ENCODE measurements at regions not wholly inside any gene's neighbourhood (a gene's known extent, or its start where the extent isn't known, plus 50 kb on each side); places are given as distances from the start of the nearest gene placed in this dataset.

DNA sequence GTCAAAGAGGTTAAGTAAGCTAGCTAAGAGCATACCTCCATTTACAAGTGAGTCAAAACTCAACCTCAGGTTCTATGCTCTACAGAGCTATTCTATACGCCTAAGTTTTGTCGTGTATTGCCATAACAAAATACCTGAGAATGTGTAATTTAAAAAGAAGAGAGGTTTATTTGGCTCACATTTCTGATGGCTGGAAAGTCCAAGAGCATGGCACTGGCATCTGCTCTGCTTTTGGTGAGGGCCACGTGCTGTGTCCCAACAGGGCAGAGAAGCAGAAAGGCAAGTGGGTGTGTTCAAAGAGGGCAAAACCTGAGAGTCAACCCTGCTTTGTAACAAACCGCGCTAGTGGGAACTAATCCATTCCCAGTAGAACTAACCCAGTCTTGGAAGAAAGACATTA lies 60.9 kb upstream of the POU2F1 start:
- Histone ChIP-seq H3K9me3 (ENCODE audit: low read length) (no peaks in the 10 kb centered on the region), H2AFZ (ENCODE audit: low read length) (no peak overlapping the region), H4K20me1 (ENCODE audit: insufficient read depth, low read length) (no peaks in the 10 kb centered on the region), H3K4me2 (ENCODE audit: low read depth, low read length) (no peak overlapping the region), H3K4me3 (replicated peaks in 1 of 3; ENCODE audit: insufficient read depth in 1 of 3, low read depth in 2 of 3, low read length in 3 of 3) (no peak overlapping the region), H3K9ac (ENCODE audit: insufficient read depth, low read depth, low read length) (no peak overlapping the region), H3K36me3 (replicated peaks in 1 of 2; ENCODE audit: control insufficient read depth in 1 of 2, insufficient read depth in 2 of 2, low read length in 2 of 2) (no peaks in the 10 kb centered on the region), H3K27ac (ENCODE audit: extremely low read length, insufficient read depth, low read length) (no peak overlapping the region), H3K4me1 (ENCODE audit: insufficient read depth, low read length) (no peaks in the 10 kb centered on the region), H3K27me3 (ENCODE audit: control insufficient read depth in 1 of 2, insufficient read depth in 2 of 2, low read length in 2 of 2) (peaks cover 1 to 18% of the 10 kb centered on the region in 2 experiments; a peak in 2 of 5 replicates), H3K79me2 (ENCODE audit: insufficient read depth, low read length) (no peaks in the 10 kb centered on the region)
- ATAC-seq (no peak), DNase-seq (ENCODE audit: low spot score) (no peak), FAIRE-seq (no peak)
- intact Hi-C loops (cut with micrococcal nuclease; ENCODE audit: unreplicated experiment) (no loop called here), in situ Hi-C loops (cut with HindIII; ENCODE audit: extremely low pct_ligation_motif_present, low pct_unique_long_range_greater_than_20kb) (no loop called here)
- no TSS peak for BruUV-seq (replicated peaks)
- 41% methylated on average over 5 of the region's 5 CpGs for WGBS (ENCODE audit: low lambda C conversion rate)
- ChIA-PET CTCF (ENCODE audit: low intra/inter-chr PET ratio, low total read pairs) (no interaction called here), POLR2A (no interaction called here)
- TF ChIP-seq, protein P1, sequence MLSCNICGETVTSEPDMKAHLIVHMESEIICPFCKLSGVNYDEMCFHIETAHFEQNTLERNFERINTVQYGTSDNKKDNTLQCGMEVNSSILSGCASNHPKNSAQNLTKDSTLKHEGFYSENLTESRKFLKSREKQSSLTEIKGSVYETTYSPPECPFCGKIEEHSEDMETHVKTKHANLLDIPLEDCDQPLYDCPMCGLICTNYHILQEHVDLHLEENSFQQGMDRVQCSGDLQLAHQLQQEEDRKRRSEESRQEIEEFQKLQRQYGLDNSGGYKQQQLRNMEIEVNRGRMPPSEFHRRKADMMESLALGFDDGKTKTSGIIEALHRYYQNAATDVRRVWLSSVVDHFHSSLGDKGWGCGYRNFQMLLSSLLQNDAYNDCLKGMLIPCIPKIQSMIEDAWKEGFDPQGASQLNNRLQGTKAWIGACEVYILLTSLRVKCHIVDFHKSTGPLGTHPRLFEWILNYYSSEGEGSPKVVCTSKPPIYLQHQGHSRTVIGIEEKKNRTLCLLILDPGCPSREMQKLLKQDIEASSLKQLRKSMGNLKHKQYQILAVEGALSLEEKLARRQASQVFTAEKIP (CRISPR knock-in tag; IDR thresholded peaks at IDR 0.05; ENCODE audit: borderline replicate concordance) = no peak
- TF ChIP-seq HMG20A (CRISPR knock-in tag; IDR thresholded peaks at IDR 0.05; ENCODE audit: borderline replicate concordance) (no peak), ZMAT3 (CRISPR knock-in tag; conservative IDR thresholded peaks at IDR 0.05) (no peak), KLF15 (CRISPR knock-in tag; IDR thresholded peaks at IDR 0.05; ENCODE audit: borderline replicate concordance) (no peak), NR2C2 (CRISPR knock-in tag; IDR thresholded peaks at IDR 0.05; ENCODE audit: borderline replicate concordance) (no peak), MLLT10 (CRISPR knock-in tag; IDR thresholded peaks at IDR 0.05) (no peak), ZNF33B (CRISPR knock-in tag; IDR thresholded peaks at IDR 0.05) (no peak), GATAD1 (CRISPR knock-in tag; IDR thresholded peaks at IDR 0.05) (no peak), KDM1A (CRISPR knock-in tag; IDR thresholded peaks at IDR 0.05) (no peak), ZNF17 (CRISPR knock-in tag; IDR thresholded peaks at IDR 0.05) (no peak), ZNF235 (CRISPR knock-in tag; IDR thresholded peaks at IDR 0.05; ENCODE audit: borderline replicate concordance) (no peak), CERS6 (CRISPR knock-in tag; IDR thresholded peaks at IDR 0.05) (no peak), MTA1 (CRISPR knock-in tag; IDR thresholded peaks at IDR 0.05; ENCODE audit: borderline replicate concordance) (no peak), KMT2A (CRISPR knock-in tag; IDR thresholded peaks at IDR 0.05) (no peak), ZNF879 (CRISPR knock-in tag; IDR thresholded peaks at IDR 0.05) (no peak), ZNF776 (CRISPR knock-in tag; IDR thresholded peaks at IDR 0.05) (no peak), TIGD3 (CRISPR knock-in tag; IDR thresholded peaks at IDR 0.05; ENCODE audit: borderline replicate concordance) (no peak), ZNF20 (CRISPR knock-in tag; IDR thresholded peaks at IDR 0.05) (no peak)
- TF ChIP-seq, protein P2, sequence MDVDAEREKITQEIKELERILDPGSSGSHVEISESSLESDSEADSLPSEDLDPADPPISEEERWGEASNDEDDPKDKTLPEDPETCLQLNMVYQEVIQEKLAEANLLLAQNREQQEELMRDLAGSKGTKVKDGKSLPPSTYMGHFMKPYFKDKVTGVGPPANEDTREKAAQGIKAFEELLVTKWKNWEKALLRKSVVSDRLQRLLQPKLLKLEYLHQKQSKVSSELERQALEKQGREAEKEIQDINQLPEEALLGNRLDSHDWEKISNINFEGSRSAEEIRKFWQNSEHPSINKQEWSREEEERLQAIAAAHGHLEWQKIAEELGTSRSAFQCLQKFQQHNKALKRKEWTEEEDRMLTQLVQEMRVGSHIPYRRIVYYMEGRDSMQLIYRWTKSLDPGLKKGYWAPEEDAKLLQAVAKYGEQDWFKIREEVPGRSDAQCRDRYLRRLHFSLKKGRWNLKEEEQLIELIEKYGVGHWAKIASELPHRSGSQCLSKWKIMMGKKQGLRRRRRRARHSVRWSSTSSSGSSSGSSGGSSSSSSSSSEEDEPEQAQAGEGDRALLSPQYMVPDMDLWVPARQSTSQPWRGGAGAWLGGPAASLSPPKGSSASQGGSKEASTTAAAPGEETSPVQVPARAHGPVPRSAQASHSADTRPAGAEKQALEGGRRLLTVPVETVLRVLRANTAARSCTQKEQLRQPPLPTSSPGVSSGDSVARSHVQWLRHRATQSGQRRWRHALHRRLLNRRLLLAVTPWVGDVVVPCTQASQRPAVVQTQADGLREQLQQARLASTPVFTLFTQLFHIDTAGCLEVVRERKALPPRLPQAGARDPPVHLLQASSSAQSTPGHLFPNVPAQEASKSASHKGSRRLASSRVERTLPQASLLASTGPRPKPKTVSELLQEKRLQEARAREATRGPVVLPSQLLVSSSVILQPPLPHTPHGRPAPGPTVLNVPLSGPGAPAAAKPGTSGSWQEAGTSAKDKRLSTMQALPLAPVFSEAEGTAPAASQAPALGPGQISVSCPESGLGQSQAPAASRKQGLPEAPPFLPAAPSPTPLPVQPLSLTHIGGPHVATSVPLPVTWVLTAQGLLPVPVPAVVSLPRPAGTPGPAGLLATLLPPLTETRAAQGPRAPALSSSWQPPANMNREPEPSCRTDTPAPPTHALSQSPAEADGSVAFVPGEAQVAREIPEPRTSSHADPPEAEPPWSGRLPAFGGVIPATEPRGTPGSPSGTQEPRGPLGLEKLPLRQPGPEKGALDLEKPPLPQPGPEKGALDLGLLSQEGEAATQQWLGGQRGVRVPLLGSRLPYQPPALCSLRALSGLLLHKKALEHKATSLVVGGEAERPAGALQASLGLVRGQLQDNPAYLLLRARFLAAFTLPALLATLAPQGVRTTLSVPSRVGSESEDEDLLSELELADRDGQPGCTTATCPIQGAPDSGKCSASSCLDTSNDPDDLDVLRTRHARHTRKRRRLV (CRISPR knock-in tag; IDR thresholded peaks at IDR 0.05) = no peak
